ENCODE measurements at regions not wholly inside any gene's neighbourhood (a gene's known extent, or its start where the extent isn't known, plus 50 kb on each side); places are given as distances from the start of the nearest gene placed in this dataset.

- TF ChIP-seq, protein P1, sequence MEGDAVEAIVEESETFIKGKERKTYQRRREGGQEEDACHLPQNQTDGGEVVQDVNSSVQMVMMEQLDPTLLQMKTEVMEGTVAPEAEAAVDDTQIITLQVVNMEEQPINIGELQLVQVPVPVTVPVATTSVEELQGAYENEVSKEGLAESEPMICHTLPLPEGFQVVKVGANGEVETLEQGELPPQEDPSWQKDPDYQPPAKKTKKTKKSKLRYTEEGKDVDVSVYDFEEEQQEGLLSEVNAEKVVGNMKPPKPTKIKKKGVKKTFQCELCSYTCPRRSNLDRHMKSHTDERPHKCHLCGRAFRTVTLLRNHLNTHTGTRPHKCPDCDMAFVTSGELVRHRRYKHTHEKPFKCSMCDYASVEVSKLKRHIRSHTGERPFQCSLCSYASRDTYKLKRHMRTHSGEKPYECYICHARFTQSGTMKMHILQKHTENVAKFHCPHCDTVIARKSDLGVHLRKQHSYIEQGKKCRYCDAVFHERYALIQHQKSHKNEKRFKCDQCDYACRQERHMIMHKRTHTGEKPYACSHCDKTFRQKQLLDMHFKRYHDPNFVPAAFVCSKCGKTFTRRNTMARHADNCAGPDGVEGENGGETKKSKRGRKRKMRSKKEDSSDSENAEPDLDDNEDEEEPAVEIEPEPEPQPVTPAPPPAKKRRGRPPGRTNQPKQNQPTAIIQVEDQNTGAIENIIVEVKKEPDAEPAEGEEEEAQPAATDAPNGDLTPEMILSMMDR (IDR thresholded peaks at IDR 0.05), result no peak
- no peak for TF ChIP-seq POLR2A (IDR thresholded peaks at IDR 0.05)
These were observed 238.7 kb downstream of the RPS24 start for GRCh38 chr10:78272329-78272728.

Measured in tibial nerve (tissue), 3 donors.